DMS 273 (cell line): ENCODE measurements at regions not wholly inside any gene's neighbourhood (a gene's known extent, or its start where the extent isn't known, plus 50 kb on each side); places are given as distances from the start of the nearest gene placed in this dataset.

Experiments
- DNase-seq: peaks from one replicate; lab custom pipeline; 2025; ENCODE audit not compliant: unreplicated experiment; lab: John Stamatoyannopoulos, UW

DNA sequence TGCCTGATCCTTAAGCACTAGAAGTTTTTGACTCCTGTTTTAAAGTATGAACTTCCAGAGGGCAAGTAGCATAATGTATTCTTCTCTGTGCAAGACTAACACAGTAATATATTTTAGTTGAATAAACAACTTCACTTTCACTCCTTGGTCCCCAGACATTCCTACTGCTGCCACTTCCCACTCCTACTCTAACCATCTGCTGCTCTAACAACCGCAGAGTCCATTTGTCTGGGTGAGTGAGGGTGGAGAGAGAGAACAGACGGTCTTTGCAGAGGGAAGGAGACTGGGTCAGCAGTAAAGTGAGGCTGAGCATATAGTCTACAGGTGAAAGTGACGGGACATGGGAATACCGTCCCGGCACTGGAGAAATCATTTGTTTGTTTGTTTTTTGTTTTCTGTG, 301.0 kb upstream of the SLCO3A1 start:
- peak; percentile 79 for DNase-seq

DNA sequence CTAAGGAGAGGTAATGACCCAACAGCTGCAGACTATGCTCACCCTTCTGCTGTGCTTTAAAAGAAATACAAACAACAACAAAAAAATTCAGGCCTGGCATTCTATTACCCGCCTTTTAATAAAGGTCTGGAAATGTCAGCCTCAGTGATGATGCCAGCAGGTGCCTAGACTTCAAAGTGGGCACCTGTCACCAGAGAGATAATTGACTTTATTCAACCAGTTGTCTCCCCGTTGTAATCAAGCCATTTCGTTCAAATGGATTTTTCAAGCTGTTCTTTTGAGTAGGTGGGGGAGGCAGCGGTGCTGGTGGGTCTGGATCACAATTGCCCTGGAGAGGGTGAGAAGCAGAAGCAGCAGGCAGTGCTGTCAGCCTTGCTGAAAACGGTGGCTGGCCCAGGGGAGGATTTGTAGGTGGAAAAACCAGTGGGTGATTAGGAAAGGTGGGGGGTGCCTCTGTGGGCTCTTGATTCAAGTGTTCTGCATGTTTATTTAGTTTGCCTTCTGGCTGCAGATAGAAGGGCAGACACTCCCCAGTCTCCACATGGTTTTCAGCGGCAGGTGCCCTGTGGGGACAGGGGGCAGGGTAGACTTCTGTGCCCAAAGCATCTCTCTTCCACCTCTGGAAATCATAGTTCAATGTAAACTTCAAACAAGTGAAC, 300.2 kb upstream of the SLCO3A1 start:
- peak; percentile 72 for DNase-seq

DNA sequence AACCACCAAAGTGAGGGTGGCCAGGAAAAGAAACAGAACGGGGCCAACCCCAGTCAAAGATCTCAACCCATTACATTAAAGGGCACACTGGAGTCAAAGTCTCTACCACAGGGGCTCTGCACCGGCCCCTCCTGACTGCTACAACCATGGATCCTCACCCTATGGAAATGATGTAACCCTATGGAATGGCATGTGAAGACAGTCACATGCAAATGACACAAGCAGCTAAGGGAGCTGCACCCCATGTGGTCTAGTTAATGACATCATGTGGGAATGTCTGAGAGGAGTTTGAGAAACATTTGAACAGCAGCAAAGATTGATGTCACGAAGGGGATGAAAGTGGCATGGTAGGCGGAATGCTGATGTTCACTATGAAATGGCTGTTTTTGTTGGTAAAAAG, 298.2 kb upstream of the SLCO3A1 start:
- no peak for DNase-seq

DNA sequence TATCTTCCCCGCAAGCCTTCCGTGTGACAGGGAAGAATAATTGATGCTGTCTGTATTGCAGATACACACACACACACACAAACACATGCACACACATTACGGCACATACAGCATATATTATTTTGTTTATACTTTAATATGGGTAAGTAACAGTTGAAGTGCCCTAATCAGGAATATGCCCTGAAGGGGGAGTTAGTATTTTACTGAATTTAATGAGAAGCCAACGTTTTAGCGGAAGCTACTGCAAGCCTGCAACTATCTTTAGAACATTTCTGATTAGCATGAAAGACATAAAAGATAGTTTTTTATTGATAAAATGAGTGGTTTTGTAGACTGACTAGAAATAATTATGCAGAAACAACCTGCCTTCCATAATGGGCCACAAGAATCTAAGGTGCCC, 296.6 kb upstream of the SLCO3A1 start:
- no peak for DNase-seq

GRCh38 chr15:91559066-91559465, 294.4 kb upstream of the SLCO3A1 start:
- no peak for DNase-seq

- DNase-seq = no peak
These were observed 292.0 kb upstream of the SLCO3A1 start for GRCh38 chr15:91561371-91562100.

GRCh38 chr15:91562698-91563097, 290.8 kb upstream of the SLCO3A1 start:
- no peak for DNase-seq

GRCh38 chr15:91564631-91565030, 288.9 kb upstream of the SLCO3A1 start:
- DNase-seq = no peak

DNA sequence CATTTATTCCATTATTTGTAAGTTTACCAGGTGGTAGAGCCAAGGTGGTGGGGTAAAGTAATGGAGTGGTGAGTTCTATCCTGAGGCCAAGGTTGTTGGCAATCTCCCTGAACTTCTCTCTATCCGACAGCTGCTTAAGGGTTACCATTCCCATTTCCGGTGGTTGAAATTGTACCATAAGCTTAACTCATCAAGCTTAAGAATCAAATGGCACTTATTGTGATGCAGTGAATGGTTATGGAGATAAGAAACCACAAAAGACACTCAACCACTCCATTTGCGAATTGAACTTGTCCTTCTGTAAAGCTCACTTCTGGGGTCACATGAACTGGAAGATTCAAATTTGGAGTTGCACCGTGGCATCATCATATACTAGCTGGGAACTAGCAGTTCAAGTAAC, 287.4 kb upstream of the SLCO3A1 start:
- DNase-seq = no peak

- no peak for DNase-seq
These were observed 285.5 kb upstream of the SLCO3A1 start for GRCh38 chr15:91568036-91568435.

DNA sequence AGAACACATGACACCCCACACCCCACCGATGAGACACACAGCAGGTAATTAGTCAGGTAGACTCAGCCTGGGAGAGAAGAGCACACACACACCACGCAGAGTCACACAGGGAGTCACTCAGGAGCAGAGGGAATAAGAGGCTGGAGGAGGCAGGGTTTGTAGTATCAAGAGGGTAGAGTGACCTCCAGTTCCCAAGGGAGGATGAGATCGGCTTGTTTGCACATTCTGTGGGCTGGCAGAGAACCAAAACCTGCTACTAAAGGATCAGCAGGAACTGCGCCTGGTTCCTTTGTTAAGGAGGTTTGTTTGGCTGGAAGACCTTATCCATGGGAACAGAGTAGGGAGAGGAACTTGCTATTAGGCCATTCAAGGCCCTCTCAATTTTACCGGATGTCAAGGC, 281.4 kb upstream of the SLCO3A1 start:
- peak; percentile 72 for DNase-seq

- no peak for DNase-seq
These were observed 277.4 kb upstream of the SLCO3A1 start for GRCh38 chr15:91576096-91576495.

DNA sequence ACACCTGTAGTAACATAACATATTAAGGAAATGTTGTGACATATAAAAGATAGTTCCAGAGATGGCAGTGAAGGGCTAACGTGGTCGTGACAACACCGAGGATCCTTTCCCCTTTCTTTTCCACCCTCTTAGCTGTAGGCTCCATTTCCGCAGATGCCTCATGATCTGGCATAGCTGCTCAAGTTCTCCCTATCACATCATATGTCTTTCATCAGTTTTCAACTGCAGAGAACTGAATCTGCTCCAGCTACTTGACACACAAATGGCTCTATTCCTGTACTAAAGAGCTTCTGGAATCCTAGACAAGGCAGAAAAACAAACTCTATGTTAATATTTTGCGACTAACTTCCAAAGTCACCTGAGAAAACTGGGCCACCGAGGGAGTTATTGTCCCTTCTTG, 275.0 kb upstream of the SLCO3A1 start:
- DNase-seq = no peak

DNA sequence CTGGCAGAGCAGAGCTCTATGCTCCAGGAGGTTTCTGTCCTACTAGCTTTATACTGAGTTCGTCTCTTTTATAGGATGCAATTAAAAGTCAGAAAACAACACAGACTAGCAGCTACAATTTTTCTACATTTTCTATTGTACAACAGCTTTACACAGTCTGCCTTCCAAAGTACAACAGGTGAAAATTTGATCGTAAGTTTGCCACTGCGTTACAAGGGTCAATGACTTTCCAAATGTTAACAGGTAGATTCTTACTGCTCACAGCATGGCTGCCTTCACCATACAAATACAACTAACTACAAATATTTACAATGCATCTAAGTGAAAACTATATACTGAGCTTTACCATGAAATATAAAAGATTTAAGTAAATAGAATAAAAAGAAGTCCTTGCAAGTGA, 268.6 kb upstream of the SLCO3A1 start:
- DNase-seq = no peak

DNA sequence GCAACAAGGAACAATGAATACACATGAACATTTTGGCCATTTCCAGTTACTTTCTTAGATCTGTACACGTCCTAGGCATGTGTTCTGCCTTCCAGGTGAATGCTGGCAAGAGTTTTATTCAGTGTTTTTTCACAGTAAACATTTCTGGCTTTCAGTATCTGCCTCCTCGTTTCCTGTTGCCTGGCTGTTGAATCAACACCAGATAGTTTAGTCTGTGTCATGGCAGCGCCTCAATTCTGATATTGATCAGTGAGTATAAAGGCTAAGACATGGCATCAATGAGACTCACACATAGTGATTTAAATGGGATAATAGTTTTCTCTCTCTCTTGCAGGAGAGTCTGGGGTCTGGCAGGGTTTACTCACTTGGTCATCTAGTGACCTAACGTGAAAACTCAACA, 266.9 kb upstream of the SLCO3A1 start:
- no peak for DNase-seq

- DNase-seq = peak; percentile 17
These were observed 264.1 kb upstream of the SLCO3A1 start for GRCh38 chr15:91589360-91589759.

- DNase-seq = no peak
These were observed 260.9 kb upstream of the SLCO3A1 start for GRCh38 chr15:91592567-91592966.

DNA sequence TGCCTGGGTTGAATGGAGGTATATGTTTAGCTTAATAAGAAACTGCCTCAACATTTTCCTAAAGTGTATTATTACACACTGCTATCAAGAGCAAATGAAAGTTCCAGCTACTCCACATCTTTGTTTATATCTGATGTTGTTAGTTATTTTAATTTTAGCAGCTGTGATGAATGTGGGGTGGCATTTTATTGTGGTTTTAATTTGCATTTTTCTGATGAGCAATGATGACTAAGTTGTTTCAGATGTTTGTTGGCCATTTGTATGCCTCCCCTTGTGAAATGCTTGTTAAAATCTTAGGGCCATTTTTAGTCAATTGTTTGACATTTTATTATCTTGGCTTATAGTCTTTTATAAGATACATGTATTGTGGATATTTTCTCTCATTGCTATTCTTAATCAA, 260.4 kb upstream of the SLCO3A1 start:
- DNase-seq = no peak

DNA sequence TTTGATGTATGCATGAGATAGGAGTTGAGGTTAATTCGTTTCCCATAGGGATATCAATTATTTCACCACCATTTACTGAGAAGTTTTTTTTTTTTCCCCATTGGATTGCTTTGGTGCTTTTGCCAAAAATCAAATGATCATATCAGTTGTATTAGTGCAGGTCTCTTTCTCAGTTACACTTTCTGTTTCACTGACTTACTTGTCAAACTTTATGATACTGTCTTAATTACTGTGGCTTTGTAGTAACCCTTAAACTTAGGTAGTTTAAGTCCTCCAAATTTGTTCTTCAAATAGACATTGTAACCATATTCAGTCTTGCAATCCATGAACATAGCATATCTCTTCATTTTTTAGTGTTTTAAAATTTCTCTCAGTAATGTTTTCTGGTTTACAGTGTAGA, 259.9 kb upstream of the SLCO3A1 start:
- DNase-seq = no peak

- no peak for DNase-seq
These were observed 254.2 kb upstream of the SLCO3A1 start for GRCh38 chr15:91599261-91599660.

DNA sequence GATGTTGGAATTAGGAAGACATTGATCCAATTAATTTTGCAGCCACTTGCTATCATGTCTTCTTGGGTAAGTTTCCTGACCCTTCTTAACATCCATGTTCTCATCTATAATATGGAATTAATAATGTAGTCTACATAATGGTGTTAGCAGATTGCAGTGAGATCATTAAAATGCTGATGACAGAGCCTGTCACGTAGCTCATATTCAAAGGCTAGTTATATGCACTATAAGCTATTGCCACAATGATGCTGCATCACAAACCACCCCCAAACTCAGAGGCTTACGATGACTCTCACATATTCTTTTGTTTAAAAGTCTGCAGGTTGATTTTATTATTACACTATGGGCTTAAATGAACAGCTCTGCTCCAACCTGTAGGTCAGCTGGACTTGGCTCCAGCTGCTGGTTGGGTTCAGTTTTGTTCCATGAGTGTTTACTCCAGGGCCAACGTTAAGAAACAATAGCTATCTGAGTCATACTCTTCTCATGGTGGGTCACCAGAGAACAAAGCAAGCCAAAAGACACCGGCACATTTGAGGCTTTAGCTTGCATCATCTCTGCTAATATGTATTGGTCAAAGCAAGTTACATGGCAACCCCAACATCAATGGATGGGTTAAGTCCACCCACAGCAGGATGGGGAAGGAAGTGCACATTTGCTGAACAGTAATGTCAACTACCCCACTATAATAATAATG, 250.0 kb upstream of the SLCO3A1 start:
- DNase-seq = no peak

DNA sequence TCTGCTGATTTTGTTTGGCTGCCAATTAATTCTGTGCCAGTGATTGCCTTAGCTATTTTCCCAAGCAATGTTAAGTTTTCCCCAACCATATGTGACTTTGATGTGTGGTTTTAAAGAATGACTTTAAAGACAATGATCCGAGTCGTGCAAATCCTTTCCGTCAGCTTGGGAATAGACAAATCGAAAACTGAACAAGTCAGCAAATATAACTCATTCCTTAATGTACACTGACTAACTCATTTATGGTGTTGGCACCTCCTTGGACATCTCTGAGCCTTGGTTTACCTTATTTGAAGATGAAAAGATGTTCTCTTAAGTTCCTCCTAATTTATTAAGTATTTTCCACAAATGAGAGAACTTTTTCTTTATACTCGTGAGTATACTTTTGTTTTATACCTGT, 249.4 kb upstream of the SLCO3A1 start:
- DNase-seq = no peak
